Hematopoietic multipotent progenitor cell (in vitro differentiated cells): ENCODE measurements at regions not wholly inside any gene's neighbourhood (a gene's known extent, or its start where the extent isn't known, plus 50 kb on each side); places are given as distances from the start of the nearest gene placed in this dataset.

ENCODE experiments used
- DNase-seq, 3 donors: peaks; one replicate each; pipeline ENCODE4 v3.0.0-alpha.2; 2011 to 2015; ENCODE audit warnings: low read depth in 2 of 3, low spot score in 2 of 3

- DNase-seq, result peak in 2 of 3 donors; percentile 64 to 82
These were observed 50.6 kb upstream of the MRPS6 start for GRCh38 chr21:34022627-34023335.

DNA sequence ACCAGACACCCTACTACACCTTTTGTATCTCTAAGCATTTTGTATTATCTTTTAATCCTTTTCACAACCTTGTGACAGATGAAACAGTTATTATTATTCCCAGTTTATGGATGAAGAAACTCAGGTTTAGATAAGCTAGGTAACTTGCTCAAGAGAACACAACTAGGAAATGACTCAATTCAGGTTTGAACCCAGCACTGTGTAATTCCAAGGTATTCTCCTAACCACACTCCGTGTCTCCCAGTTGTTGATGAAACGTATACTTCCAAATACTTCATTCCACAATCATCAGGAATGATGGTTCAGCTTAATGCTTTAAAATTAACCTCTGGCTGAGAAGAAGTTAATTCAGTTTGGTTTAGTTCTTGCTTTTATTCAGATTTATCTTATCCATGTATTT, 51.7 kb upstream of the MRPS6 start:
- DNase-seq, result no peak

GRCh38 chr21:34020983-34021553, 52.3 kb upstream of the MRPS6 start:
- DNase-seq, result no peak

- DNase-seq, result peak in 1 of 3 donors; percentile 37
These were observed 53.2 kb upstream of the MRPS6 start for GRCh38 chr21:34020005-34020847.

DNA sequence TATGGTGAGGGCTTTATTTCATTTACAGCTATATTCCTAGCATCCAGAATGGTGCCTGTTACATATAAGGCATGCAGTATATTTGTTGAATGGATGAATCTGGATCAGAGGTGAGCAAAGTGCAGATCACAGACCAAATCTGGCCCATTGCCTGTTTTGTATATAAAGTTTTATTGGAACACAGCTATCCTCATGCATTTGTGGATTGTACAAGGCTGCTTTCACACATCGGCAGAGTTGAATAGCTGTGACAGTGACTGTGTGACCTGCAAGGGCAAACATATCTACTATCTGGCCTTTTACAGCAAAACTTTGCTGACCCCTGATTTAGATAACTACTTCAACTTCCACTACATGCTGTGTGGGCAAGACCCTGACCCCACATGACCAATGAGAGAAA, 54.0 kb upstream of the MRPS6 start:
- DNase-seq, result no peak

DNA sequence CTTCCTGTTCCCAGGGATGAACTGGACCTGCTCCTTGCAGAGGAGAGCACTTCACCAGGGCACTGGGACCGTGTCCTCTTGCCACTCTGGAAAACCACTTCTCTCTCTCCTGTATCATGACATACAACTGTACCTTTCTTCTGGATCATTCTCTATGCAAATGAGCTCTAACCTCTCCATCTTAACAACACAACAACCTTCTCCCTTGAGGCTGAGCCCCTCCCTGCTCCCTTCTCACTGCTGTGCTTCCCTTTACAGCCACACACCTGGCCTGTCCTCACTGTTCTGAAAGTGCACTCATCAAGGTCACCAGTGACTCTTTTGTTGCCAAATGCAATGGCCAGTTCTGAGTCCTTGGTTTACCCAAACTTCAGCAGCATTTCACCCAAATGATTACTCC, 54.5 kb upstream of the MRPS6 start:
- DNase-seq, result no peak

DNA sequence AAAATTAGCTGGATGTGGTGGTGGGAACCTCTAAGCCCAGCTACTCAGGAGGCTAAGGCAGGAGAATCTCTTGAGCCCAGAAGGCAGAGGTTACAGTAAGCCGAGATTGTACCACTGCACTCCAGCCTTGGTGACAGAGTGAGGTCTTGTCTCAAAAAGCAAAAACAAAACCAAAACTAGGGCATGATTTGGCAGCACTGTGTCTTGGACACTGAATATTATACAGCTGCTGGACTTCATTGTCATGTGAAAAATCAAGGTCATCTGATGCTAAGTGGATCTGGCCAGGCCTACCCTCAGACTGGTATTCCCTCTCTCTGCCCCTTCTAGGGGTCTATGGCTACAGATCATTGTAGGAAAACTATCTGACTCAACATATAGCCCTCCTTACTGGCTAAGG, 55.2 kb upstream of the MRPS6 start:
- DNase-seq, result no peak

DNA sequence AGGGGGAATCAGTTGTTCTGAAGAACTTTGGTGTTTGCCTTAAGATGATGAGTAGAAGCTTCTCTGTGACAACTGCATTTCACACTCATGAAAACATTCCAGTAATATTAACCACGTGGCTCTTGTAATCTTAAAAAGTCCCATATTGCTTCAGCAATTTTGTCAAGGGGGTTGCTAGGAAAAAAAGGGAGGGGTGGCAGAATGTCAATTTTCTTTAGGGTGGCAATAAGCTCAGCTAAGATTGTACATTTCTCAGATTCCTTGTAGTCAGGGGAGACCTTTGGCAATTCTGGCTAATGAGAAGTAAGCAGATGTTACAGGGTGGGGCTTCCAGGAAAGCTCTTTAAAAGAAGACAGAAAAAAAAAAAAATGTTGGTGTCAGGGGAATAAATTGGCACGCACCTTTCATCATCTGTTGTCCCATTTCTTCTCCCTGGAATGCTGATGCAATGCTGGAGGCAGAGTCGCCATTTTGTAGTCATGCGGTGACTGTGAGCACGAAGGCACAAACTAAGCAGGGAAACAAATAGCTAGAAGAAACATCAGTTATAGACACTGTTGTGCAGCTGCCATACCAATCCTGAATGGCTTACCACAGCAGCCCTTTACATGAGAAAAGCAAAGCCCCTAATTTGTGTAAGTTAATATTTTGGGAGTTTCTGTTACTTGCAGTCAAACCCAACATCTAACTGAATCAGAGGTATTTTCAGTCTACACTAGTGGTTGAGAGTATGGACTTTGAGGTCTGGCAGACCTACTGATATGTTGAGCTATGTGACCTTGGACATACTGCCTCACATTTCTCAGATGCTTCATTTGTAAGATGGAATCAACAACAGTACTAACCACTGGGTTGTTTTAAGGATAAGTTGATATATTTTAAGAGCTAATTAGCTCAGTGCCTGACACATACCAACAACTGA, 56.1 kb upstream of the MRPS6 start:
- no peak for DNase-seq

DNA sequence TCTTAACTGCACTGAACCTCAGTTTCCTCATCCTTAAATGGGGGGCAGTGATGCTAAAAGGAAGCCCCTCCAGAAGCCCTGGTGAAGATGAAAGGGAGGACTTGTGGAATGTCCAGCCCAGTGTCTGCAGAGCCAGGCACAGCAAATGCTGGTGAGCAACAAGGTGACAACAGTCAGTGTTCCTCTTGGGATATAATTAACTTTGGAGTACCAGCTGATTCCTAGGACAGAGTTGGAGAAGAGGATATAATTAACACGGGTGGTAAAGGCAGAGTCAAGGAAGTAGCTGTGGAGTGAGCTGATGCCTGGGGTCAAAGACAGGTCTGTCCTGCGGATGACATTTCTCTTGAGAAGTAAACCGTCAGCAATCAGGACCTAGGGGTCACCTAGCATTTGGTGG, 60.7 kb upstream of the MRPS6 start:
- no peak for DNase-seq

DNA sequence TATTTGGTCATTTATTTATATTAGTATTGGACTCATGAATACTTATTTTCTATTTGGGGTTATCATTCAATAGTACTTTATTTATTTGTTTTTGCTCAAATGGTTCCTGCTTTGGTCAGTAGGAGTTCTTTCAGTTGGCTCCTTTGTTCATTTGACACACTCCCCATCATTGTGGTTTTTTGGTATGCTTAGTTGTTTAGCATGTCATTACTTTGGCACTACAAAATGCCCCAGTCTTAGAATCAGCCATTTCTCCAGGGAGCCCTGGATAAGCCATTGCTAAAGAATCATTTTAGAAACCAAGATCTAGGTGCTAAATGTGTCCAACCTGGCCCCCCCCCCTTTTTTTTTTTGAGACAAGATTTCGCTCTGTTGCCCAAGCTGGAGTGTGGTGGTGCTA, 61.7 kb upstream of the MRPS6 start:
- no peak for DNase-seq

DNA sequence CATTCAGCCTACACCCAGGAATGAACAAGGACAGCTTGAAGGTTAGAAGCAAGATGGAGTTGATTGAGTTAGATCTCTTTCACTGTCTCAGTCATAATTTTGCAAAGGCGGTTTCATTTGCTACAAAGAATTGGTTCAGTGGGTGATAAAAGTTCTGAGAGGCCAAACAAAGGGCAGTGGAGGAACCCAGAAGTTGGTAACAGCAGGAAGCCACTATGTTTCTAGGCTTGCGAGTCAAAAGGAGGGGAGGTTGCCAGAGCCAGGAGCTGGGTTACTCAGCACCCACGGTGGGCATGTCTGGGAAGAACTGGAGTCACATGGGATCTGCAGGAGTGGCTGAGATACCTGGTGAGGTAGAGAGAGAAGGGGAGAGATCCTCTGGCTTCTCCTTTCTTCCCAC, 64.2 kb upstream of the MRPS6 start:
- no peak for DNase-seq

GRCh38 chr21:34008618-34009017, 64.8 kb upstream of the MRPS6 start:
- no peak for DNase-seq

GRCh38 chr21:34006611-34007168, 66.7 kb upstream of the MRPS6 start:
- no peak for DNase-seq

DNA sequence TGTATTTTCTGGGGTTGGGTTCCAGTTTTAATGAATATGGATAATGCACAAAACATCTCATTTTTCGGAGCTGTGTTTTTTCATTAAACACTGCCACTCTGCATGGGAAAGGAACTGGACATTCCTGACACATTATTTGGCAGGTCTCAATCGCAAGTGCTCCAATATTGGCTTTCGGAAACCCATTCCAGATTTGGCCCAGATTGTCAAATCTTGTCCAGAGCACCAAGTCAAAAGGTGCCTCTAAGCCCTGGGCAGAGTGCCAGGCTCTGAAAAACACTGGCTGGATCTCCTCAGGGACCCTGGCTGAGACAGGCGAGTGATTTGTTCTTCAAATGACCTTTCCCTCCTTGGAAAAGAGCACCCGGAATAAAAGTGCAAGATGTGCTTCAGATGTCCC, 68.4 kb upstream of the MRPS6 start:
- no peak for DNase-seq

GRCh38 chr21:34004013-34004938, 69.1 kb upstream of the MRPS6 start:
- no peak for DNase-seq

DNA sequence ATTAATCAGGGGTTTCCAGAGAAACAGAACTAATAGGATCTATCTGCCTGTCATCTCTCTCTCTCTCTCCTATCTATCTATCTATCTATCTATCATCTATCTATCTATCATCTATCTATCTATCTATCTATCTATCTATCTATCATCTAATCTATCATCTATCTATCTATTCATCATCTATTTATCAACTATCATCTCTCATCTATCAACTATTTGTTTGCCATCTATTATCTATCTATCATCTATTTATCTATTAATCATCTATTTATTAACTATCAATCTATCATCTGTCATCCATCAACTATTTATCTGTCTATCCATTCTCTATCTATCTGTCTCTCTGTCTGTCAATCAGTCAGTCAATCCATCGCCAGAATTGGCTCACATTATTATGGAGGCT, 70.0 kb upstream of the MRPS6 start:
- DNase-seq, result no peak

DNA sequence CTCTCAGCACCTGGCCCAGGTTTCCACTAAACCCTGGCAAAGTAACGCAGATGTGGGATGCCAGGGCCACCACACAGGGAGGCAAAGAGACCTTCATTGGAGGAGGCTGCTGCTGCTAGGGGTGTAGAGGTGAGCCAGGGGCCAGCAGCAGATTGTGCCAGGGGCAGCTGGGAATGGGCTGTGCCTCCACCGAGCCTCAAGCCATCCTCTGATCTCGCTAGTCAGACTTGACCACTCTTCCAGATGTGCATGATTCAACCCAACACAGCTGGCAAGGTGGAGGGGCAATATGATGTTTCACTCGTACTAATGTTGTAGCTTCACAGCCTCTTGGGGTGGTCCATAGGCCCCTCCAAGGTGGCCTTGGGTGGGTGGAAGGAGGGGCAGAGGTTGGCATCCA, 73.0 kb upstream of the MRPS6 start:
- no peak for DNase-seq

DNA sequence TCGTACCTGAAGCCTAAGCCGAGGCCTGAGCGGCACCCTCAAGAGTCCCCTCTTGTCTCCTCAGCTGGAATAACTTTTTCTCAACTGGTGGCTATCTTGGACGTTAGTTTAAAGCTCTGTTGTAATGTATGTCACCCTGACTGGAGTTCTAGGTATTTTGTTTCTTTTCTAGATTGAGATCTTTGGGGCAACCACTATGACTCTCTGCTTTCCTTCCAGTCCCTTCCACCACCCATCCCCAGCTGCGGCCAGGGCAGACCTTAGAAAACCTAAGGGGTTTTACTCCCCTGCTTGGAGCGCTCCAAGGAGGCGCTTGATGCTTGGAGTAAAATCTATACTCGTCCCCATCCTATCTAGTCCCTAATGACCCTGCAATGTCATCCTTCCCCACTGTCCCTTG, 74.6 kb upstream of the MRPS6 start:
- no peak for DNase-seq

- DNase-seq, result no peak
These were observed 75.0 kb upstream of the MRPS6 start for GRCh38 chr21:33998402-33998801.

- no peak for DNase-seq
These were observed 75.9 kb upstream of the MRPS6 start for GRCh38 chr21:33997436-33997835.
